ENCODE measurements at regions not wholly inside any gene's neighbourhood (a gene's known extent, or its start where the extent isn't known, plus 50 kb on each side); places are given as distances from the start of the nearest gene placed in this dataset.

- no peak for DNase-seq
Observed at GRCh38 chr12:88418856-88419497, 161.3 kb downstream of the KITLG start.

- no peak for DNase-seq
Observed at GRCh38 chr12:88419794-88420193, 160.5 kb downstream of the KITLG start.

GRCh38 chr12:88420457-88420856 is 159.8 kb downstream of the KITLG start:
- no peak for DNase-seq

GRCh38 chr12:88424791-88425730 is 155.2 kb downstream of the KITLG start:
- DNase-seq: no peak

- DNase-seq: no peak
Observed at GRCh38 chr12:88428350-88428749, 151.9 kb downstream of the KITLG start.

- no peak for DNase-seq
Observed at GRCh38 chr12:88431246-88431645, 149.0 kb downstream of the KITLG start.

GRCh38 chr12:88432531-88433490 is 147.5 kb downstream of the KITLG start:
- no peak for DNase-seq

- peak in 1 of 5 donors; percentile 30 for DNase-seq
Observed at GRCh38 chr12:88433997-88434703, 146.1 kb downstream of the KITLG start.

GRCh38 chr12:88435334-88436076 is 144.8 kb downstream of the KITLG start:
- no peak for DNase-seq

- DNase-seq: no peak
Observed at GRCh38 chr12:88437226-88437625, 143.0 kb downstream of the KITLG start.
